VCaP (cell line): ENCODE measurements at regions not wholly inside any gene's neighbourhood (a gene's known extent, or its start where the extent isn't known, plus 50 kb on each side); places are given as distances from the start of the nearest gene placed in this dataset.
A peak's percentile ranks its signal among the peaks of the same experiment; 100 is the strongest.

Source experiments
- H3K27ac ChIP-seq: fragments of 450-650 bp; 2 replicates; pipeline ENCODE4 v1.5.1; 2017
- CTCF ChIP-seq: fragments of 450-650 bp; conservative IDR thresholded peaks from 2 replicates; pipeline ENCODE4 v1.5.1; 2017; ENCODE audit warnings: mild to moderate bottlenecking, moderate library complexity

GRCh38 chr2:76393356-76393755 is 682.6 kb upstream of the GCFC2 start:
- H3K27ac ChIP-seq, result no peak overlapping the region
- no peak for TF ChIP-seq CTCF

- no peak for TF ChIP-seq CTCF
These were observed 681.0 kb upstream of the GCFC2 start for GRCh38 chr2:76391678-76392077.

DNA sequence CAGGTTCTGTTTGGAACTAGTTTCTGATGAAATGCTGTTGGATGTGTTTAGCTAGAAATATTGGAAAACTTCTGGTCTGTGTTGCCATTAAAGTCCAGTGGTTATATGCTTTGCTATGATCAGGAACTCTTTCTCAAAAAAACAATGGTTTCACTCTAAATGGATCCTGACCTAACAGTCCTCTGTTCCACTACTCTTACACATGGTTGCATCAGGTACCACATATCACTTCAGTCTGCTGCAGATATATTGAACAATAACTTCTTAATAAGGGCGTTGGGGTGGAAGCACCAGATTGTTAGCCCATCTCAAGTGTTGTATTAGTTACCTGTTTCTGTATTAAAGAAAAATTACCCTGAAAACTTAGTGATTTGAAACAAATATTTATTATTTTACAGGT is 676.6 kb upstream of the GCFC2 start:
- no peak overlapping the region for H3K27ac ChIP-seq
- TF ChIP-seq CTCF, result no peak

More at GRCh38 chr2:76391678-76392077, 681.0 kb upstream of the GCFC2 start:
- 0 out of 2 replicates have a peak overlapping the region, but pooled peaks have one; percentile 31 for H3K27ac ChIP-seq

DNA sequence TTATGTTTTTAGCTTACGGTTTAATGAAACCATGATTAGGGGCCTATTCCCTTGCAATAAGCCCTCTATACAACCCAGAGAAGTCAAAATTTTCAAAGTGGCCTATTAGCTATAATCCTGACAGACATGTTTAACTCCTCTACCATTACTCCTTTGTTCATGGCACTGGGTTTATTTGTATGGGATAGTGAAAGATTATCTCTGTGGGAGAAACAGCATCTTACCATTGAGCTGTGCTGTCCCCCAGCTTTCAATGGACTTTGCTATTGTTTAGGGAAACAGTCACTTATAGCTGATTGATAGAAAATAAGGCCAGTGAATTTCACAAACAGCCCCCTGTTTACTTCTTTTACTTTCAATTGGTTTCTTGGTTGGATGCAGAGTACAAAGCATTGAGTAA is 675.2 kb upstream of the GCFC2 start:
- TF ChIP-seq CTCF, result no peak
- H3K27ac ChIP-seq, result no peak overlapping the region

- peak overlapping the region; percentile 6; the same call in 1 of the 2 replicates for H3K27ac ChIP-seq
- no peak for TF ChIP-seq CTCF
These were observed 670.9 kb upstream of the GCFC2 start for GRCh38 chr2:76381624-76382023.

DNA sequence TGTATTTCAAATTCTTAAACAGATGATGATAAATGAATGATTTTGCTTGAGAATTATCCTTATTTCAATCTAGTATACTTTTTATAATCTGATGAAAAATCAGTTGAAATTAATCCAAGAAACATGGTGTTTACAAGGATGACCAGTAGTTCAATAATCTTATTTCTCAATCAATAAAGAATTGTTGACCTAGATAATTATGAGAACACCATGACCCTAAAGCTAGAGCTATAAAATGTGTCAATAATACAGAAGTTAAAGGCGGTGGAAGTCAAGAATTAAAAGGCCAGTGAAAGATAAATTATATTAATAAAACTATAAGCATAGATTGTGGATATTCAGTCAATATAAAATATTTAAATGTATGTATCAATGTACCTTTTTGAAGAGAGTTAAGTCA is 667.4 kb upstream of the GCFC2 start:
- H3K27ac ChIP-seq, result peak overlapping the region; percentile 98
- TF ChIP-seq CTCF, result no peak

DNA sequence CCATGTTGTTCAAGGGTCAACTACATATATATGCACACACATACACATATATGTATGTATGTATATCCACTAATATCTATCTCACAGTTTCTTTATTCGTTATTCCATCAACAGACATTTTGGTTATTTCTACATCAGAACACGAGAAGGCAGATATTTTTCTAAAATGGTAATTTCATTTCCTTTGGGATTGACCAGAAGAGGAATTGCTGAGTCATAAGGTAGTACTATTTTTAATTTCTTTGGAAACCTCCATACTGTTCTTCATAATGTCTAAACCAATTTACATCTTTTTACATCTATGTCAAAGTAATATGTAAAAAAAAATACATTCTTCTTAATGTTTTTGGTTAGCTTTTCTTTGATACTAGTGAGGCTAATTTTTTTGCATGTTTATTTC is 630.7 kb upstream of the GCFC2 start:
- H3K27ac ChIP-seq, result no peak overlapping the region
- no peak for TF ChIP-seq CTCF

DNA sequence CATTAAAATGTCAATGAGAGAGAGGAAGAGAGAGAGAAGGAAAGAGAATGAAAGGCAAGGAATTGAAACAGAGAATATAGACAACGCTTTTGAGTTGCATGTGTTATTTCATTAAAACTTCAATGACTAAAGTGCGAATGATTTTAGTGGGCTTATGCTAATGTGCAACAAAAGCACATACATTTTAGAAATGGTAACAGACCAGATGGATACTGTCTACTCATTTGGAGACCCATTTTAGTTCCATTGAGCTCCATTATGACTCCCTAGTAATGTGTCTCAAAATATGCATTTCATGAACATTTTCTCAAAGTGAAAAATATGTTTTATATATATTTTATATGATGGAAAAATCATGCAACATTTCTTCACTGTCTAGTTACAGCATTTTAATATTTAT is 622.2 kb upstream of the GCFC2 start:
- no peak overlapping the region for H3K27ac ChIP-seq
- no peak for TF ChIP-seq CTCF
